ENCODE measurements at regions not wholly inside any gene's neighbourhood (a gene's known extent, or its start where the extent isn't known, plus 50 kb on each side); places are given as distances from the start of the nearest gene placed in this dataset.

GRCh38 chr12:28066879-28067278 lies 94.3 kb upstream of the PTHLH start:
- Histone ChIP-seq H3K4ac (ENCODE audit: low read depth, low read length) (no peak overlapping the region), H2BK12ac (ENCODE audit: insufficient read length, low read depth, low read length) (no peak overlapping the region), H3K9ac (ENCODE audit: extremely low read depth, insufficient read length, low read length) (no peak overlapping the region), H3K56ac (ENCODE audit: insufficient read length, low read depth, low read length) (no peak overlapping the region), H2BK15ac (ENCODE audit: low read depth, low read length) (no peak overlapping the region), H3K4me1 (ENCODE audit: insufficient read depth, low read length) (no peaks in the 10 kb centered on the region), H3K18ac (ENCODE audit: insufficient read length, low read depth, low read length) (no peak overlapping the region), H3K23me2 (ENCODE audit: insufficient read length, low read depth, low read length, poor library complexity, severe bottlenecking) (no peaks in the 10 kb centered on the region), H2BK120ac (ENCODE audit: low read depth, low read length, poor library complexity, severe bottlenecking) (no peak overlapping the region), H2AFZ (ENCODE audit: low read length) (no peak overlapping the region), H3K79me1 (ENCODE audit: insufficient read depth, low read depth, low read length, poor library complexity, severe bottlenecking) (no peaks in the 10 kb centered on the region), H3K14ac (ENCODE audit: insufficient read depth, low read length) (no peak overlapping the region), H3K4me2 (ENCODE audit: insufficient read depth, insufficient read length, low read length) (no peak overlapping the region), H2BK20ac (ENCODE audit: low read depth, low read length, poor library complexity, severe bottlenecking) (no peak overlapping the region), H2AK5ac (ENCODE audit: insufficient read length, low read length) (no peak overlapping the region), H3K27me3 (ENCODE audit: insufficient read depth, low read length) (no peaks in the 10 kb centered on the region), H4K5ac (ENCODE audit: insufficient read length, low read depth, low read length) (no peak overlapping the region), H4K8ac (replicated peaks; ENCODE audit: insufficient read length, low read depth, low read length) (no peak overlapping the region), H2BK5ac (ENCODE audit: insufficient read length, low read length) (no peak overlapping the region), H4K91ac (ENCODE audit: insufficient read length, low read depth, low read length) (no peak overlapping the region), H3K79me2 (ENCODE audit: insufficient read depth, low read length) (no peaks in the 10 kb centered on the region), H4K20me1 (ENCODE audit: control insufficient read depth, insufficient read depth, insufficient read length) (no peaks in the 10 kb centered on the region), H3K27ac (ENCODE audit: insufficient read length, low read depth, low read length) (no peak overlapping the region), H3K23ac (ENCODE audit: insufficient read length, low read depth, low read length) (no peak overlapping the region), H3T11ph (ENCODE audit: low read length) (no peak overlapping the region), H3K9me3 (ENCODE audit: control insufficient read depth, low read depth, low read length) (no peaks in the 10 kb centered on the region)
- no peak for TF ChIP-seq CTCF (conservative IDR thresholded peaks at IDR 0.05)
- Mint-ChIP-seq H3K36me3 (ENCODE audit: insufficient read depth in 1 of 3, low read depth in 3 of 3) (no peaks in the 10 kb centered on the region), H3K27ac (no peak overlapping the region), H3K27me3 (ENCODE audit: low read depth) (no peaks in the 10 kb centered on the region), H3K4me1 (peaks cover 0 to 6% of the 10 kb centered on the region in 2 experiments; a peak in 2 of 4 replicates), H3K9me3 (peaks cover 0 to 2% of the 10 kb centered on the region in 2 experiments; a peak in 3 of 5 replicates), H3K4me3 (no peak overlapping the region)
- WGBS (ENCODE audit: extremely low coverage, insufficient read length, low lambda C conversion rate), result no CpG with 5 or more reads among the region's 1 CpG
- DNase-seq, result no peak

Measured in H9 (cell line).